DOHH2 (cell line): ENCODE measurements at regions not wholly inside any gene's neighbourhood (a gene's known extent, or its start where the extent isn't known, plus 50 kb on each side); places are given as distances from the start of the nearest gene placed in this dataset.
A peak's percentile ranks its signal among the peaks of the same experiment; 100 is the strongest.

Experiments used
- H3F3A ChIP-seq: fragments of 200-600 bp; sonication (generic), shearing (Covaris generic); 2 replicates; pipeline ENCODE4 v1.6.0; 2016; ENCODE audit warnings: antibody characterized with exemption, mild to moderate bottlenecking; ENCODE audit not compliant: control insufficient read depth, insufficient read depth
- H3K27ac ChIP-seq: fragments of 200-600 bp; sonication (generic); 2 replicates; pipeline ENCODE4 v1.5.1; 2014; ENCODE audit warnings: low read depth, mild to moderate bottlenecking, low read length, moderate library complexity
- H3K27me3 ChIP-seq: fragments of 200-600 bp; sonication (generic); 2 replicates; pipeline ENCODE4 v1.6.1; 2014; ENCODE audit warnings: mild to moderate bottlenecking, low read length, mixed read lengths; ENCODE audit not compliant: control insufficient read depth
- H3K36me3 ChIP-seq: fragments of 200-600 bp; sonication (generic); 2 replicates; pipeline ENCODE4 v1.6.1; 2014; ENCODE audit warnings: mild to moderate bottlenecking, low read length, moderate library complexity, mixed read lengths; ENCODE audit not compliant: control insufficient read depth
- H3K4me1 ChIP-seq: fragments of 200-600 bp; sonication (generic); 2 replicates; pipeline ENCODE4 v1.6.1; 2014; ENCODE audit warnings: mild to moderate bottlenecking, low read length, mixed read lengths; ENCODE audit not compliant: control insufficient read depth
- H3K4me2 ChIP-seq: fragments of 200-600 bp; sonication (generic); 2 replicates; pipeline ENCODE4 v1.6.0; 2014; ENCODE audit warnings: mild to moderate bottlenecking, low read length, moderate library complexity
- H3K4me3 ChIP-seq: fragments of 200-600 bp; sonication (generic); 2 replicates; pipeline ENCODE4 v1.5.1; 2014; ENCODE audit warnings: mild to moderate bottlenecking, low read length, mixed read lengths
- H3K79me2 ChIP-seq: fragments of 200-600 bp; sonication (generic); 2 replicates; pipeline ENCODE4 v1.6.1; 2014; ENCODE audit warnings: mild to moderate bottlenecking, low read length, mixed read lengths; ENCODE audit not compliant: control insufficient read depth
- H3K9me2 ChIP-seq: fragments of 200-600 bp; sonication (generic); replicated peaks from 2 replicates; pipeline ENCODE4 v1.6.1; 2014; ENCODE audit warnings: mild to moderate bottlenecking, low read length, mixed read lengths; ENCODE audit not compliant: control insufficient read depth
- H3K9me3 ChIP-seq: fragments of 200-600 bp; sonication (generic); 2 replicates; pipeline ENCODE4 v1.6.1; 2014; ENCODE audit warnings: antibody characterized with exemption, low read length, mixed read lengths; ENCODE audit not compliant: control insufficient read depth, insufficient read depth
- H4K20me1 ChIP-seq: fragments of 200-600 bp; sonication (generic); 2 replicates; pipeline ENCODE4 v1.6.0; 2014; ENCODE audit warnings: low read depth, mild to moderate bottlenecking, antibody characterized with exemption, low read length, moderate library complexity; ENCODE audit not compliant: control insufficient read depth, insufficient read depth
- CTCF ChIP-seq: fragments of 200-600 bp; sonication (generic); IDR thresholded peaks from one replicate; pipeline ENCODE4 v1.5.1; 2014; ENCODE audit warnings: antibody characterized with exemption, mild to moderate bottlenecking, low read depth, low read length; ENCODE audit not compliant: poor library complexity, severe bottlenecking
- EZH2phosphoT487 ChIP-seq: fragments of 200-600 bp; sonication (generic); IDR thresholded peaks from 2 replicates; pipeline ENCODE4 v1.6.1; 2017; ENCODE audit warnings: borderline replicate concordance, mild to moderate bottlenecking, antibody characterized with exemption, low read length, moderate library complexity, mixed read lengths

DNA sequence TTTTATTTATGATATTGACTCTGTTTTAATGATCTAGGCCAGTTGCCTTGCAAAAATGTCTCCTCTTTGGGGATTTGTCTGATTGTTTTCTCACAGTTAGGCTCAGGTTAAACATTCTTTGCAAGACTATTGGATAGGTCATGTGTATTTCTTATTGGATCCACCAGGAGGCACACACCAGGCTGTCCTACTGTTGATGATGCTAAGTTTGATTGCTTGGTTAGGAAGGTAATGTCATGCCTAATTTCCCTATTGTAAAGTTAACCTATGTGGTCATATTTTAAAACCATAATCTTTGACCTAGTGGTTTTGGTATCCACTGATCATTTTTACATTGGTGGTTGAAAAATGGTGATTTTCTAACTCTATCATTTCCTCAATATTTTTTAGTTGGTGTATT lies 137.1 kb downstream of the BRMS1L start:
- Histone ChIP-seq H3F3A (no peaks in the 10 kb centered on the region), H3K27me3 (no peaks in the 10 kb centered on the region), H4K20me1 (no peaks in the 10 kb centered on the region), H3K79me2 (no peaks in the 10 kb centered on the region), H3K4me3 (no peak overlapping the region), H3K9me3 (no peaks in the 10 kb centered on the region), H3K4me1 (no peaks in the 10 kb centered on the region), H3K9me2 (no peaks in the 10 kb centered on the region), H3K36me3 (no peaks in the 10 kb centered on the region), H3K4me2 (no peak overlapping the region), H3K27ac (no peak overlapping the region)
- TF ChIP-seq EZH2phosphoT487 (no peak), CTCF (peak; percentile 43)

DNA sequence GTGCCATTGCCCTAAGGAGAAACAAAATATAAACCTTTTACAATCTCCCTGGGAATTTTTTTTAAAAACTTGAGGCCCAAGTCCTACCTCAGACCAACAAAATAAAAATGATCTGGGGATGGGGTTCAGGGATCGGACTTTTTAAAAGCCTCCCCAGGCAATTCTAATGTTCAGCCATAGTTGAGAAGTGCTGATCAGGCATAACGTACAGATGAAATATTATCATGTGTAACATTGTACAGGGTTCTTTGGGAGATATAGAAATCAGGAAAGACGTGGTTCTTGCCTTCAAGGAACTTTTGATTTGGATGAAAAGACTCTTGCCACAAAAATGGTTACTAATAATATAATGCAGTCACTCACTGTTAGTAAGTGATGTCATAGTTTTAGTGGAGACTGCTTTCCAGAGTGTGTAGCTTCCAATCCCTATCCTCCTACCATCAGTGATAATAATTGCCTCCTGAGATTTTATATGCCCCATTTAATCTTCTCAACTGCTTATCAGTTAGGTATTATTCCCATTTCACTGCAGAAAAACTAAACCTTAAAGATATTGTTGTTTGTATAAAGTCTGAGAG lies 135.6 kb downstream of the BRMS1L start:
- H3K4me1 ChIP-seq: no peaks in the 10 kb centered on the region
- no peak overlapping the region for H3K27ac ChIP-seq
- no peaks in the 10 kb centered on the region for H4K20me1 ChIP-seq
- no peaks in the 10 kb centered on the region for H3K36me3 ChIP-seq
- no peaks in the 10 kb centered on the region for H3K79me2 ChIP-seq
- no peaks in the 10 kb centered on the region for H3F3A ChIP-seq
- H3K4me2 ChIP-seq: no peak overlapping the region
- no peaks in the 10 kb centered on the region for H3K9me3 ChIP-seq
- H3K9me2 ChIP-seq: no peaks in the 10 kb centered on the region
- no peak overlapping the region for H3K4me3 ChIP-seq
- 0 out of 2 replicates have a peak, but pooled peaks cover 2% of the 10 kb centered on the region for H3K27me3 ChIP-seq
- TF ChIP-seq CTCF (no peak), EZH2phosphoT487 (no peak)

DNA sequence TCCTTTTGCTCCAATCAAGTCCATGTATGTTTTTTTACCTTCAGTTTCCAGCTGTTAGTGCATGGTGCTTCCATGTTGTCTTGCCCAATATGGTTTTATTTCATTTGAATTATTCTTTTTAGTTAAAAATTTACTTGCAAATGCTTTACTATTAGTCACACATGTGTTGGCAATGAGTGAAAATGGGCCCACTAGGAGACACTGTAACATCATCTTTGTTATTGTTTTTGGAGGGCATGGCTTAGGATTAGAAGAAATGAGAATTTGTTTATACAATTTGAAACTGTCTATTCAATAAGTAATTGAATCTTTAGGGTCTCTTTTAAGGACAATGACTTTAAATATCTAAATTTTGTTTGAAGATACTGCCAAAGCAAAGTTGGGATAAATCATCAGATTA lies 133.7 kb downstream of the BRMS1L start:
- no peaks in the 10 kb centered on the region for H3K79me2 ChIP-seq
- H4K20me1 ChIP-seq: no peaks in the 10 kb centered on the region
- H3K27ac ChIP-seq: no peak overlapping the region
- H3K4me1 ChIP-seq: no peaks in the 10 kb centered on the region
- H3K4me3 ChIP-seq: no peak overlapping the region
- no peaks in the 10 kb centered on the region for H3K9me3 ChIP-seq
- no peak overlapping the region for H3K4me2 ChIP-seq
- TF ChIP-seq EZH2phosphoT487 (no peak), CTCF (no peak)
- no peaks in the 10 kb centered on the region for H3F3A ChIP-seq
- H3K36me3 ChIP-seq: no peaks in the 10 kb centered on the region
- no peaks in the 10 kb centered on the region for H3K9me2 ChIP-seq
- 0 out of 2 replicates have a peak, but pooled peaks cover 2% of the 10 kb centered on the region for H3K27me3 ChIP-seq

- no peaks in the 10 kb centered on the region for H3F3A ChIP-seq
- H3K27ac ChIP-seq: no peak overlapping the region
- no peaks in the 10 kb centered on the region for H4K20me1 ChIP-seq
- no peaks in the 10 kb centered on the region for H3K79me2 ChIP-seq
- no peak for TF ChIP-seq EZH2phosphoT487
- TF ChIP-seq CTCF: no peak
- no peaks in the 10 kb centered on the region for H3K9me3 ChIP-seq
- no peak overlapping the region for H3K4me2 ChIP-seq
- H3K27me3 ChIP-seq: 0 out of 2 replicates have a peak, but pooled peaks cover 2% of the 10 kb centered on the region
- no peaks in the 10 kb centered on the region for H3K36me3 ChIP-seq
- H3K4me1 ChIP-seq: no peaks in the 10 kb centered on the region
- no peak overlapping the region for H3K4me3 ChIP-seq
- no peaks in the 10 kb centered on the region for H3K9me2 ChIP-seq
Measured at GRCh38 chr14:35958499-35958898, 132.4 kb downstream of the BRMS1L start.
